K562 (cell line): ENCODE measurements at regions not wholly inside any gene's neighbourhood (a gene's known extent, or its start where the extent isn't known, plus 50 kb on each side); places are given as distances from the start of the nearest gene placed in this dataset.

Experiments used
- ATAC-seq: fragments of 200-7000 bp; cut with Tn5 transposase; 3 replicates; pipeline ENCODE4 v1.9.1; 2020; ENCODE audit warnings: moderate library complexity
- BruUV-seq: library from RNA; stranded (reverse); fragments of 400-500 nt; replicated peaks from 2 replicates; lab custom pipeline; 2021; lab: Mats Ljungman, UMichigan
- CTCF ChIA-PET: fragments of 300-600 bp; formaldehyde crosslinking; extraction: SDS; loops from one replicate; lab custom pipeline; 2021; ENCODE audit warnings: low intra/inter-chr PET ratio; lab: Yijun Ruan, JAX
- POLR2A ChIA-PET: fragments of 300-600, 350-650 bp; sonication (Branson Sonifier 250); formaldehyde crosslinking; extraction: SDS; loops from one replicate; lab custom pipeline; 2021; ENCODE audit warnings: antibody characterized with exemption, inconsistent platforms; lab: Yijun Ruan, JAX
- DNase-seq, 4 experiments: peaks; one replicate each; pipeline versions ENCODE4 v3.0.0 to v3.0.0-alpha.2; 2011 to 2018; ENCODE audit warnings: low spot score in 3 of 4, mixed read lengths in 3 of 4; ENCODE audit errors: extremely low read depth in 1 of 4
- FAIRE-seq: peaks from 2 replicates; lab custom pipeline; 2011; peaks lifted over from hg19 to GRCh38; lab: Jason Lieb, UNC
- H2AFZ ChIP-seq: 2 replicates; pipeline ENCODE4 v1.6.0; 2011; ENCODE audit warnings: low read depth, low read length, control low read depth, inconsistent platforms
- H3K27ac ChIP-seq: fragments of 200-600 bp; 3 replicates; pipeline ENCODE4 v1.8.0; 2011; ENCODE audit warnings: low read depth, mild to moderate bottlenecking, control low read depth, inconsistent platforms, low read length, moderate library complexity, mixed read lengths; ENCODE audit errors: extremely low read depth
- H3K27me3 ChIP-seq, 2 experiments: fragments of 300-600 bp in 1 of 2; 2 replicates in 1 of 2; 3 replicates in 1 of 2; pipeline versions ENCODE4 v1.6.0 to v1.8.0; 2011; ENCODE audit warnings: inconsistent platforms in 2 of 2, low read length in 2 of 2, mild to moderate bottlenecking in 1 of 2, mixed read lengths in 1 of 2, moderate library complexity in 1 of 2; ENCODE audit not compliant: control insufficient read depth in 2 of 2, insufficient read depth in 2 of 2
- H3K36me3 ChIP-seq: fragments of 300-600 bp; 3 replicates; pipeline ENCODE4 v1.8.0; 2011; ENCODE audit warnings: mild to moderate bottlenecking, low read length, inconsistent platforms; ENCODE audit not compliant: control insufficient read depth, insufficient read depth
- H3K4me1 ChIP-seq, 2 experiments: fragments of 200-600 bp in 1 of 2; replicated peaks in 1 of 2; 2 replicates in 1 of 2; 3 replicates in 1 of 2; pipeline versions ENCODE4 v1.5.1 to v1.8.0; 2011; ENCODE audit warnings: inconsistent platforms in 2 of 2, low read length in 2 of 2, mild to moderate bottlenecking in 1 of 2, mixed read lengths in 1 of 2, moderate library complexity in 1 of 2; ENCODE audit not compliant: control insufficient read depth in 2 of 2, insufficient read depth in 2 of 2
- H3K4me2 ChIP-seq: 2 replicates; pipeline ENCODE4 v1.6.1; 2011; ENCODE audit warnings: low read length, control low read depth, inconsistent platforms, mixed read lengths; ENCODE audit not compliant: insufficient read depth
- H3K4me3 ChIP-seq: fragments of 200-600 bp; sonication (generic), shearing (Covaris generic); 2 replicates; pipeline ENCODE4 v1.5.1; 2016; ENCODE audit warnings: control low read depth, inconsistent platforms
- H3K79me2 ChIP-seq: fragments of 200-600 bp; 3 replicates; pipeline ENCODE4 v1.8.0; 2011; ENCODE audit warnings: low read length, inconsistent platforms; ENCODE audit not compliant: control insufficient read depth, insufficient read depth
- H3K9ac ChIP-seq, 2 experiments: 2 replicates each; pipeline versions ENCODE4 v1.6.0 to v1.6.1; 2011; ENCODE audit warnings: low read depth in 2 of 2, low read length in 2 of 2, control low read depth in 1 of 2, inconsistent platforms in 1 of 2, mild to moderate bottlenecking in 1 of 2, mixed read lengths in 1 of 2; ENCODE audit not compliant: insufficient read depth in 1 of 2
- H3K9me1 ChIP-seq: one replicate; pipeline ENCODE4 v1.6.0; 2011; ENCODE audit warnings: inconsistent platforms, mild to moderate bottlenecking, low read length, moderate library complexity; ENCODE audit not compliant: control insufficient read depth, insufficient read depth
- H3K9me3 ChIP-seq: replicated peaks from 2 replicates; pipeline ENCODE4 v1.5.1; 2011; ENCODE audit warnings: low read depth, low read length, inconsistent platforms; ENCODE audit not compliant: control insufficient read depth, insufficient read depth
- H4K20me1 ChIP-seq: replicated peaks from 2 replicates; pipeline ENCODE4 v1.6.1; 2011; ENCODE audit warnings: low read length, inconsistent platforms, mixed read lengths; ENCODE audit not compliant: control insufficient read depth, insufficient read depth
- C11orf30 ChIP-seq: fragments of 450-650 bp; IDR thresholded peaks from 2 replicates; pipeline ENCODE4 v1.6.1; 2016; ENCODE audit warnings: low read depth, mild to moderate bottlenecking
- FOXP1 ChIP-seq: sonication (generic); formaldehyde crosslinking; IDR thresholded peaks from 2 replicates; pipeline ENCODE4 v1.8.0; 2022; ENCODE audit warnings: mild to moderate bottlenecking, missing genetic modification reagents
- MAFF ChIP-seq: IDR thresholded peaks from 2 replicates; pipeline ENCODE4 v1.6.1; 2012; ENCODE audit warnings: low read length, improper control_type of control experiment
- MAFG ChIP-seq: fragments of 450-650 bp; conservative IDR thresholded peaks from 2 replicates; pipeline ENCODE4 v1.6.1; 2016; ENCODE audit warnings: missing genetic modification characterization, missing compliant biosample characterization
- NR2C2 ChIP-seq, 2 experiments: fragments of 200-800 bp in 1 of 2; sonication (Bioruptor generic) in 1 of 2; sonication (generic) in 1 of 2; formaldehyde crosslinking in 1 of 2; IDR thresholded peaks; 2 replicates each; pipeline versions ENCODE4 v1.6.1 to v1.8.0; 2016 to 2022; ENCODE audit warnings: mild to moderate bottlenecking in 1 of 2, missing compliant biosample characterization in 1 of 2, missing genetic modification characterization in 1 of 2, missing genetic modification reagents in 1 of 2
- RCOR1 ChIP-seq, 2 experiments: IDR thresholded peaks; 2 replicates each; pipeline ENCODE4 v1.6.1; 2012; ENCODE audit warnings: low read depth in 2 of 2, low read length in 2 of 2, borderline replicate concordance in 1 of 2, improper control_type of control experiment in 1 of 2
- ZNF165 ChIP-seq: fragments of 250-450 bp; sonication (Bioruptor Pico); IDR thresholded peaks from 2 replicates; pipeline ENCODE4 v1.4.0; 2020; ENCODE audit warnings: borderline replicate concordance
- ZNF316 ChIP-seq: fragments of 450-650 bp; IDR thresholded peaks from 2 replicates; pipeline ENCODE4 v1.6.1; 2016
- ZNF408 ChIP-seq: fragments of 250-450 bp; sonication (Bioruptor Pico); IDR thresholded peaks from 2 replicates; pipeline ENCODE4 v1.4.0; 2020; ENCODE audit warnings: low read depth, mild to moderate bottlenecking, moderate library complexity
- WGBS: fragments of 100-300 bp; shearing (Covaris generic); methylation state at CpG from one replicate; pipeline ENCODE4 v1.1.6; 2016; ENCODE audit warnings: low coverage, mixed read lengths; ENCODE audit not compliant: insufficient coverage; ENCODE audit errors: missing lambda C conversion rate; 5-methylcytosine and 5-hydroxymethylcytosine counted together
- in situ Hi-C: fragments of 300-500 bp; cut with MboI; formaldehyde crosslinking; loops from 4 replicates; pipeline ENCODE4 v1.15.0; 2018; ENCODE audit warnings: inconsistent platforms, mixed read lengths
- intact Hi-C: fragments of 100-400 bp; cut with micrococcal nuclease; formaldehyde crosslinking; loops from 2 replicates; pipeline ENCODE4 v1.14.2; 2022
- TF ChIP-seq, protein P1 (sequence below): fragments of 250-450 bp; sonication (Bioruptor Pico); IDR thresholded peaks from 2 replicates; pipeline ENCODE4 v1.5.1; 2021; ENCODE audit warnings: mild to moderate bottlenecking

DNA sequence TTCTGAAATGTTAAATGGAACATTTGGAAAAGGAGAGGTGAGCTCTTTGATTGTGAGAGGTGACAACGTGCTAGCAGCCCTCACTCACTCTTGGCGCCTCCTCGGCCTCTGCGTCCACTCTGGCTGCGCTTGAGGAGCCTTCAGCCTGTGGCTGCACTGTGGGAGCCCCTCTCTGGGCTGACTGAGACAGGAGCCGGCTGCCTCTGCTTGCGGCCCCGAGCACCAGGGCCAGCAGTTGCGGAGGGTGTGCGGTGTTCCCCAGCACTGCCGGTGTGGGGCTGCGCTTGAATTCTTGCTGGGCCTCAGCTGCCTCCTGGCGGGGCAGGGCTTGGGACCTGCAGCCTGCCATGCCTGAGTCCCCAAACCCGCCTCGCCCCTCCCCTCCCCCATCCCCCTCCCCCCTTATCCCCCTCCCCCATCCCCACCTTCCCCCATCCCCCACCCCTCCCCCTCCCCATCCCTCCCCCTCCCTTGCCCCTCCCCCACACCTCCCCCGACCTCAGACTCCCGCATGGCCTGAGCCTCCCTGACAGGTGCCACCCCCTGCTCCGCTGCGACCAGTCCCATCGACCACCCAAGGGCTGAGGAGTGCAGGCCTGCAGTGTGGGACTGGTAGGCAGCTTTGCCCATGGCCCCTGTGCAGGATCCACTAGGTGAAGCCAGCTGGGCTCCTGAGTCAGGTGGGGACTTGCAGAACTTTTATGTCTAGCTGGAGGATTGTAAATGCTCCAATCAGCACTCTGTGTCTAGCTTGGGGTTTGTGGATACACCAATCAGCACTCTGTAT is 411.0 kb downstream of the OLFM4 start (continued):
- TF ChIP-seq ZNF408 (CRISPR knock-in tag) (no peak), FOXP1 (CRISPR knock-in tag) (no peak), ZNF165 (CRISPR knock-in tag) (no peak), RCOR1 (IDR thresholded peaks at IDR 0.05; ENCODE audit: borderline replicate concordance in 1 of 2, low read depth in 2 of 2, low read length in 2 of 2) (no peak), NR2C2 (CRISPR knock-in tag; IDR thresholded peaks at IDR 0.05) (no peak), NR2C2 (tag; IDR thresholded peaks at IDR 0.05) (no peak)
- TF ChIP-seq, all 486 proteins: peak for 0

DNA sequence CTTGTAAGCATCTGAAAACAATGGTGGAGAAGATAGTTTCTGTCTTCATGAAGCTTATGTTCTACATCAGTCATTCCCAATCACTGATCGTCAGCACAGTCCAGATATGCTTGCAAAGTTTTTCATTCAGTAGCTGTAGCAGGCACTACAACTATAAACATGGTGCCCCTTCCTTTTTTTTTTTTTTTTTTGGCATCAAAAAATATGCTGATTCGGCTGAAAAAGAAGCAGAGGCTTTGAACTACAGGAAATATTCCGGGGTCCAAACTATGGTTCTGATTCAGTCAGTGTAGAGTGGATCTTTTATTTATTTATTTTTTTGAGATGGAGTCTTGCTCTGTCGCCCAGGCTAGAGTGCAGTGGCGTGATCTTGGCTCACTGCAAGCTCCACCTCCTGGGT is 414.4 kb downstream of the OLFM4 start:
- CTCF ChIA-PET = no interaction called here
- Histone ChIP-seq H3K4me2 (no peak overlapping the region), H3K9me3 (no peaks in the 10 kb centered on the region), H3K79me2 (no peaks in the 10 kb centered on the region), H4K20me1 (no peaks in the 10 kb centered on the region), H3K27ac (no peak overlapping the region), H3K36me3 (no peaks in the 10 kb centered on the region), H3K4me1 (no peaks in the 10 kb centered on the region), H3K9ac (no peak overlapping the region), H3K4me3 (no peak overlapping the region), H2AFZ (no peak overlapping the region), H3K27me3 (no peaks in the 10 kb centered on the region), H3K9me1 (no peaks in the 10 kb centered on the region)
- ATAC-seq (no peak), FAIRE-seq (no peak), DNase-seq (no peak)
- WGBS = 0% methylated on average over 3 of the region's 5 CpGs
- intact Hi-C loops = no loop called here
- BruUV-seq = no TSS peak
- POLR2A ChIA-PET = no interaction called here
- in situ Hi-C loops = no loop called here
- TF ChIP-seq ZNF316 (peak; percentile 36; the same call in 1 of the 2 replicates), MAFF (0 out of 2 replicates have a peak, but pooled peaks have one; percentile 50), C11orf30 (peak; percentile 19; the same call in 1 of the 2 replicates), MAFG (peak; percentile 24)
- TF ChIP-seq, protein P1, sequence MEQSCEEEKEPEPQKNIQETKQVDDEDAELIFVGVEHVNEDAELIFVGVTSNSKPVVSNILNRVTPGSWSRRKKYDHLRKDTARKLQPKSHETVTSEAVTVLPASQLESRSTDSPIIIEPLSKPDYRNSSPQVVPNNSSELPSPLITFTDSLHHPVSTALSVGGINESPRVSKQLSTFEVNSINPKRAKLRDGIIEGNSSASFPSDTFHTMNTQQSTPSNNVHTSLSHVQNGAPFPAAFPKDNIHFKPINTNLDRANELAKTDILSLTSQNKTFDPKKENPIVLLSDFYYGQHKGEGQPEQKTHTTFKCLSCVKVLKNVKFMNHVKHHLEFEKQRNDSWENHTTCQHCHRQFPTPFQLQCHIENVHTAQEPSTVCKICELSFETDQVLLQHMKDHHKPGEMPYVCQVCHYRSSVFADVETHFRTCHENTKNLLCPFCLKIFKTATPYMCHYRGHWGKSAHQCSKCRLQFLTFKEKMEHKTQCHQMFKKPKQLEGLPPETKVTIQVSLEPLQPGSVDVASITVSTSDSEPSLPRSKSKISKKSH (CRISPR knock-in tag) = no peak
